ENCODE measurements at regions not wholly inside any gene's neighbourhood (a gene's known extent, or its start where the extent isn't known, plus 50 kb on each side); places are given as distances from the start of the nearest gene placed in this dataset.

- Histone ChIP-seq H3K9ac (ENCODE audit: low read length) (no peak overlapping the region), H3K27ac (ENCODE audit: low read depth, low read length) (no peak overlapping the region), H3K9me3 (ENCODE audit: insufficient read depth, low read length) (no peaks in the 10 kb centered on the region), H3K4me2 (ENCODE audit: low read depth, low read length, poor library complexity, severe bottlenecking) (no peak overlapping the region), H3K9me2 (replicated peaks; ENCODE audit: insufficient read depth, low read length) (no peaks in the 10 kb centered on the region), H2AFZ (ENCODE audit: low read depth, low read length, severe bottlenecking) (no peak overlapping the region), H3K36me3 (ENCODE audit: low read length) (no peaks in the 10 kb centered on the region), H3F3A (ENCODE audit: insufficient read depth) (no peaks in the 10 kb centered on the region), H4K20me1 (ENCODE audit: low read depth, low read length) (no peaks in the 10 kb centered on the region), H3K4me3 (ENCODE audit: insufficient read depth, low read length, poor library complexity, severe bottlenecking) (no peak overlapping the region), H3K27me3 (ENCODE audit: low read length) (no peaks in the 10 kb centered on the region), H3K79me2 (ENCODE audit: insufficient read depth, low read length) (no peaks in the 10 kb centered on the region)
- TF ChIP-seq EZH2phosphoT487 (conservative IDR thresholded peaks at IDR 0.05; ENCODE audit: low read length) (no peak), CTCF (IDR thresholded peaks at IDR 0.05; ENCODE audit: insufficient read depth, low read length, poor library complexity, severe bottlenecking) (no peak)
These were observed 167.9 kb upstream of the PAPPA start for GRCh38 chr9:115985657-115986056.

GRCh38 chr9:115986508-115986907 lies 167.1 kb upstream of the PAPPA start:
- no peak for TF ChIP-seq CTCF (IDR thresholded peaks at IDR 0.05; ENCODE audit: insufficient read depth, low read length, poor library complexity, severe bottlenecking)
- no peak for TF ChIP-seq EZH2phosphoT487 (conservative IDR thresholded peaks at IDR 0.05; ENCODE audit: low read length)
- Histone ChIP-seq H3K9ac (ENCODE audit: low read length) (no peak overlapping the region), H3K27me3 (ENCODE audit: low read length) (no peaks in the 10 kb centered on the region), H3F3A (ENCODE audit: insufficient read depth) (no peaks in the 10 kb centered on the region), H4K20me1 (ENCODE audit: low read depth, low read length) (no peaks in the 10 kb centered on the region), H3K9me2 (replicated peaks; ENCODE audit: insufficient read depth, low read length) (no peaks in the 10 kb centered on the region), H3K27ac (ENCODE audit: low read depth, low read length) (no peak overlapping the region), H3K4me2 (ENCODE audit: low read depth, low read length, poor library complexity, severe bottlenecking) (no peak overlapping the region), H3K4me3 (ENCODE audit: insufficient read depth, low read length, poor library complexity, severe bottlenecking) (no peak overlapping the region), H3K36me3 (ENCODE audit: low read length) (no peaks in the 10 kb centered on the region), H2AFZ (ENCODE audit: low read depth, low read length, severe bottlenecking) (no peak overlapping the region), H3K79me2 (ENCODE audit: insufficient read depth, low read length) (no peaks in the 10 kb centered on the region), H3K9me3 (ENCODE audit: insufficient read depth, low read length) (no peaks in the 10 kb centered on the region)

- Histone ChIP-seq H3K27ac (ENCODE audit: low read depth, low read length) (no peak overlapping the region), H3K4me3 (ENCODE audit: insufficient read depth, low read length, poor library complexity, severe bottlenecking) (no peak overlapping the region), H2AFZ (ENCODE audit: low read depth, low read length, severe bottlenecking) (no peak overlapping the region), H3K9me2 (replicated peaks; ENCODE audit: insufficient read depth, low read length) (no peaks in the 10 kb centered on the region), H3K4me2 (ENCODE audit: low read depth, low read length, poor library complexity, severe bottlenecking) (no peak overlapping the region), H3K79me2 (ENCODE audit: insufficient read depth, low read length) (no peaks in the 10 kb centered on the region), H3F3A (ENCODE audit: insufficient read depth) (no peaks in the 10 kb centered on the region), H4K20me1 (ENCODE audit: low read depth, low read length) (no peaks in the 10 kb centered on the region), H3K9me3 (ENCODE audit: insufficient read depth, low read length) (no peaks in the 10 kb centered on the region), H3K36me3 (ENCODE audit: low read length) (no peaks in the 10 kb centered on the region), H3K9ac (ENCODE audit: low read length) (no peak overlapping the region), H3K27me3 (ENCODE audit: low read length) (no peaks in the 10 kb centered on the region)
- no peak for TF ChIP-seq EZH2phosphoT487 (conservative IDR thresholded peaks at IDR 0.05; ENCODE audit: low read length)
- TF ChIP-seq CTCF (IDR thresholded peaks at IDR 0.05; ENCODE audit: insufficient read depth, low read length, poor library complexity, severe bottlenecking): no peak
These were observed 164.9 kb upstream of the PAPPA start for GRCh38 chr9:115988701-115989100.
